ENCODE measurements at regions not wholly inside any gene's neighbourhood (a gene's known extent, or its start where the extent isn't known, plus 50 kb on each side); places are given as distances from the start of the nearest gene placed in this dataset.

GRCh38 chr3:25952133-25952532, 162.2 kb downstream of the OXSM start:
- in situ Hi-C loops (cut with MboI; ENCODE audit: low pct_unique_long_range_greater_than_20kb, low sequenced_read_pairs, unreplicated experiment) = no loop called here
- DNase-seq (ENCODE audit: low spot score) = no peak
- no peak for TF ChIP-seq CTCF (IDR thresholded peaks at IDR 0.05; ENCODE audit: extremely low read depth, insufficient read depth, missing control alignments)

- DNase-seq (ENCODE audit: low spot score) = no peak
- TF ChIP-seq CTCF (IDR thresholded peaks at IDR 0.05; ENCODE audit: extremely low read depth, insufficient read depth, missing control alignments) = no peak
- in situ Hi-C loops (cut with MboI; ENCODE audit: low pct_unique_long_range_greater_than_20kb, low sequenced_read_pairs, unreplicated experiment) = no loop called here
Observed at GRCh38 chr3:25957026-25957425, 167.1 kb downstream of the OXSM start.

DNA sequence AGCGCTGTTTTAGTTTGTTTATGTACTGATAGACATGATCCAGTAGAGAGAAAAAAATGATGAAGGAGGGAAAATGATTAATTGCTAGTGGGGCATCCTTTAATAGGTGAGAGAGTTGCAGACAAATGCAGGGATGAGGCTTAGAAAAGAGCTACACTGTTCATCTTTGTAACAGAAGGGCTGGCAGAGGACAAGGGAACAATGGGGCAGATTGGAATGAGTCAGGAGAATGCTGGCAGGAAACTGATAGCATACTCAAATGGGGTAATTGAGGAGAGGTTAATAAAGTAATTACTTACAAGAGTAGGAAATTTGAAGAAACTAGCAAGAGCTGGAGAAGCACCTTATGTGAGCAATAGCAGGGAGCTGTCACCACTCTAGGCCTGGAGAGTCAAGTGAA, 170.9 kb downstream of the OXSM start:
- in situ Hi-C loops (cut with MboI; ENCODE audit: low pct_unique_long_range_greater_than_20kb, low sequenced_read_pairs, unreplicated experiment) = no loop called here
- no peak for TF ChIP-seq CTCF (IDR thresholded peaks at IDR 0.05; ENCODE audit: extremely low read depth, insufficient read depth, missing control alignments)
- DNase-seq (ENCODE audit: low spot score) = no peak

DNA sequence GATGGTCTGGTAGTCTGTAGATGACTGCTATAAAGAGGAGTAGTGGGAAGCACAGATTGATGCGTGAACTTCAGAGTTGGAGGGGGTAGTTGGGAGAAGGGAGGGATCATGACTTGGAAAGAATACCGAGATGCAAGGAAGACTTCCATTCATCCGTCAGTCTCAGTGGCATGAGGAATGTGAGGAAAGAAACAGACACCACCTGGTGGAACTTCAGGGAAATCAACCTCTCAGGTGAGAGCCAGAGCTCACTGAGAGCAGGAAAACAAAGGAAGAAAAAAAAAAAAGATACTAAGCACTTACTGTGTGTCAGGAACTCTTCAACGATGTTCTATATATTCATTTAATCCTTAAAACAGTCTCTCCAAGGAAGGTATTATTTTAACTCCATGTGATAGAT, 172.4 kb downstream of the OXSM start:
- TF ChIP-seq CTCF (IDR thresholded peaks at IDR 0.05; ENCODE audit: extremely low read depth, insufficient read depth, missing control alignments) = no peak
- no peak for DNase-seq (ENCODE audit: low spot score)
- in situ Hi-C loops (cut with MboI; ENCODE audit: low pct_unique_long_range_greater_than_20kb, low sequenced_read_pairs, unreplicated experiment) = no loop called here

DNA sequence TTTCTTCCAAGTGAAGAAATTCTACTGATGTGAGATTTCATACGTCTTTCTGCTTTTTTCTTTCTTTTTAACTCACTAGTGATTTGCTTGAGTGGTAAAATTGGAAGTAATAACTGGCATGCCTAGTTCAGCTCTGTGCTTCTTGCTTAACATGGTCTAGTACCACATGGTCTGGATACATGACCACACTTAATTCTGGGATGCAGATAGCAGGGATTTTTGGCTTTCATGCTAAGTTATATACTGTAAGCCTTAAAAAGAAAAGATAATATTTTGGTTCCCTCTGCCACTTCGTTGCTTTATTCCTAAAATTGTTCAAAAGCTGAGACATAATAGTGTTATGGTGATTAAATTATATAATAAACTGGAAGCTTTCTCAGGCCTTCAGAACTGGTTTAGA, 174.3 kb downstream of the OXSM start:
- in situ Hi-C loops (cut with MboI; ENCODE audit: low pct_unique_long_range_greater_than_20kb, low sequenced_read_pairs, unreplicated experiment) = no loop called here
- no peak for DNase-seq (ENCODE audit: low spot score)
- TF ChIP-seq CTCF (IDR thresholded peaks at IDR 0.05; ENCODE audit: extremely low read depth, insufficient read depth, missing control alignments) = no peak

GRCh38 chr3:25967385-25967784, 177.5 kb downstream of the OXSM start:
- TF ChIP-seq CTCF (IDR thresholded peaks at IDR 0.05; ENCODE audit: extremely low read depth, insufficient read depth, missing control alignments) = no peak
- in situ Hi-C loops (cut with MboI; ENCODE audit: low pct_unique_long_range_greater_than_20kb, low sequenced_read_pairs, unreplicated experiment) = no loop called here
- no peak for DNase-seq (ENCODE audit: low spot score)

DNA sequence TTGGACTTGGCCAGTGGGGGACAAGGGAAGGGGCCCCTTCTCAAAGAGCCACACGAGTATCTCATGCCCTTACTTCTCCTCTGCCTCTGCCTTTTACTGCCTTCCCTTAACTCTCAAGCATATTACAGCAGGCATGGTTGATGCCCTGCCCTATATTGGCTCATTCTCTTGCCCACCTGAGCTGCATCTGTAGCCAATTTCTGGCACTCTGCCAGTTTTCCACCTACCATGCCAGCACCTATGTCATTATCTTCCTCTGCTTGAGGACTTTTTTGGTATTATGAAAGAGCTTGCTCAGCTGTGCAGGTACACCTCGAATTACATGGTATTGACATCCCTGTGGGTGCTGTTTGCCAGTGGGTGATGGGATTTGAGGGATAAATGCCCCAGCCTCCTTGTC, 181.8 kb downstream of the OXSM start:
- no peak for DNase-seq (ENCODE audit: low spot score)
- in situ Hi-C loops (cut with MboI; ENCODE audit: low pct_unique_long_range_greater_than_20kb, low sequenced_read_pairs, unreplicated experiment) = no loop called here
- no peak for TF ChIP-seq CTCF (IDR thresholded peaks at IDR 0.05; ENCODE audit: extremely low read depth, insufficient read depth, missing control alignments)

Measured in GM13977 (cell line).